GM23248 (cell line): ENCODE measurements at regions not wholly inside any gene's neighbourhood (a gene's known extent, or its start where the extent isn't known, plus 50 kb on each side); places are given as distances from the start of the nearest gene placed in this dataset.

ENCODE experiments used
- EZH2 ChIP-seq: fragments of 200-600 bp; sonication (generic); IDR thresholded peaks from 2 replicates; pipeline ENCODE4 v1.6.1; 2018; ENCODE audit warnings: antibody characterized with exemption, mild to moderate bottlenecking; ENCODE audit not compliant: insufficient read depth, poor library complexity, severe bottlenecking
- EZH2phosphoT487 ChIP-seq: fragments of 200-600 bp; sonication (generic); IDR thresholded peaks from 2 replicates; pipeline ENCODE4 v1.6.1; 2018; ENCODE audit warnings: antibody characterized with exemption, moderate library complexity, mild to moderate bottlenecking, low read depth; ENCODE audit not compliant: insufficient read depth

GRCh38 chr1:60893136-60893930 is 189.0 kb upstream of the NFIA start:
- TF ChIP-seq EZH2phosphoT487 (no peak), EZH2 (no peak)
